ENCODE measurements at regions not wholly inside any gene's neighbourhood (a gene's known extent, or its start where the extent isn't known, plus 50 kb on each side); places are given as distances from the start of the nearest gene placed in this dataset.

- no peak for TF ChIP-seq POLR2A (conservative IDR thresholded peaks at IDR 0.05)
- no peak for TF ChIP-seq POLR2AphosphoS5 (IDR thresholded peaks at IDR 0.05; ENCODE audit: control insufficient read depth, insufficient read depth, low read depth, low read length)
- no peak for TF ChIP-seq MTA2 (IDR thresholded peaks at IDR 0.05; ENCODE audit: low read depth)
- TF ChIP-seq AFF4 (CRISPR knock-in tag; IDR thresholded peaks at IDR 0.05): no peak
- no peak for TF ChIP-seq EP300 (IDR thresholded peaks at IDR 0.05; ENCODE audit: low read length)
Measured at GRCh38 chr17:77499699-77500435, 359.1 kb downstream of the SEC14L1 start.
